DOHH2 (cell line): ENCODE measurements at regions not wholly inside any gene's neighbourhood (a gene's known extent, or its start where the extent isn't known, plus 50 kb on each side); places are given as distances from the start of the nearest gene placed in this dataset.

Source experiments
- H3F3A ChIP-seq: fragments of 200-600 bp; sonication (generic), shearing (Covaris generic); 2 replicates; pipeline ENCODE4 v1.6.0; 2016; ENCODE audit warnings: antibody characterized with exemption, mild to moderate bottlenecking; ENCODE audit not compliant: control insufficient read depth, insufficient read depth
- H3K27ac ChIP-seq: fragments of 200-600 bp; sonication (generic); 2 replicates; pipeline ENCODE4 v1.5.1; 2014; ENCODE audit warnings: low read depth, mild to moderate bottlenecking, low read length, moderate library complexity
- H3K27me3 ChIP-seq: fragments of 200-600 bp; sonication (generic); 2 replicates; pipeline ENCODE4 v1.6.1; 2014; ENCODE audit warnings: mild to moderate bottlenecking, low read length, mixed read lengths; ENCODE audit not compliant: control insufficient read depth
- H3K36me3 ChIP-seq: fragments of 200-600 bp; sonication (generic); 2 replicates; pipeline ENCODE4 v1.6.1; 2014; ENCODE audit warnings: mild to moderate bottlenecking, low read length, moderate library complexity, mixed read lengths; ENCODE audit not compliant: control insufficient read depth
- H3K4me1 ChIP-seq: fragments of 200-600 bp; sonication (generic); 2 replicates; pipeline ENCODE4 v1.6.1; 2014; ENCODE audit warnings: mild to moderate bottlenecking, low read length, mixed read lengths; ENCODE audit not compliant: control insufficient read depth
- H3K4me2 ChIP-seq: fragments of 200-600 bp; sonication (generic); 2 replicates; pipeline ENCODE4 v1.6.0; 2014; ENCODE audit warnings: mild to moderate bottlenecking, low read length, moderate library complexity
- H3K4me3 ChIP-seq: fragments of 200-600 bp; sonication (generic); 2 replicates; pipeline ENCODE4 v1.5.1; 2014; ENCODE audit warnings: mild to moderate bottlenecking, low read length, mixed read lengths
- H3K79me2 ChIP-seq: fragments of 200-600 bp; sonication (generic); 2 replicates; pipeline ENCODE4 v1.6.1; 2014; ENCODE audit warnings: mild to moderate bottlenecking, low read length, mixed read lengths; ENCODE audit not compliant: control insufficient read depth
- H3K9me2 ChIP-seq: fragments of 200-600 bp; sonication (generic); replicated peaks from 2 replicates; pipeline ENCODE4 v1.6.1; 2014; ENCODE audit warnings: mild to moderate bottlenecking, low read length, mixed read lengths; ENCODE audit not compliant: control insufficient read depth
- H3K9me3 ChIP-seq: fragments of 200-600 bp; sonication (generic); 2 replicates; pipeline ENCODE4 v1.6.1; 2014; ENCODE audit warnings: antibody characterized with exemption, low read length, mixed read lengths; ENCODE audit not compliant: control insufficient read depth, insufficient read depth
- H4K20me1 ChIP-seq: fragments of 200-600 bp; sonication (generic); 2 replicates; pipeline ENCODE4 v1.6.0; 2014; ENCODE audit warnings: low read depth, mild to moderate bottlenecking, antibody characterized with exemption, low read length, moderate library complexity; ENCODE audit not compliant: control insufficient read depth, insufficient read depth
- EZH2phosphoT487 ChIP-seq: fragments of 200-600 bp; sonication (generic); IDR thresholded peaks from 2 replicates; pipeline ENCODE4 v1.6.1; 2017; ENCODE audit warnings: borderline replicate concordance, mild to moderate bottlenecking, antibody characterized with exemption, low read length, moderate library complexity, mixed read lengths
- TF ChIP-seq, protein P1 (sequence below): fragments of 200-600 bp; sonication (generic); IDR thresholded peaks from one replicate; pipeline ENCODE4 v1.5.1; 2014; ENCODE audit warnings: antibody characterized with exemption, mild to moderate bottlenecking, low read depth, low read length; ENCODE audit not compliant: poor library complexity, severe bottlenecking

DNA sequence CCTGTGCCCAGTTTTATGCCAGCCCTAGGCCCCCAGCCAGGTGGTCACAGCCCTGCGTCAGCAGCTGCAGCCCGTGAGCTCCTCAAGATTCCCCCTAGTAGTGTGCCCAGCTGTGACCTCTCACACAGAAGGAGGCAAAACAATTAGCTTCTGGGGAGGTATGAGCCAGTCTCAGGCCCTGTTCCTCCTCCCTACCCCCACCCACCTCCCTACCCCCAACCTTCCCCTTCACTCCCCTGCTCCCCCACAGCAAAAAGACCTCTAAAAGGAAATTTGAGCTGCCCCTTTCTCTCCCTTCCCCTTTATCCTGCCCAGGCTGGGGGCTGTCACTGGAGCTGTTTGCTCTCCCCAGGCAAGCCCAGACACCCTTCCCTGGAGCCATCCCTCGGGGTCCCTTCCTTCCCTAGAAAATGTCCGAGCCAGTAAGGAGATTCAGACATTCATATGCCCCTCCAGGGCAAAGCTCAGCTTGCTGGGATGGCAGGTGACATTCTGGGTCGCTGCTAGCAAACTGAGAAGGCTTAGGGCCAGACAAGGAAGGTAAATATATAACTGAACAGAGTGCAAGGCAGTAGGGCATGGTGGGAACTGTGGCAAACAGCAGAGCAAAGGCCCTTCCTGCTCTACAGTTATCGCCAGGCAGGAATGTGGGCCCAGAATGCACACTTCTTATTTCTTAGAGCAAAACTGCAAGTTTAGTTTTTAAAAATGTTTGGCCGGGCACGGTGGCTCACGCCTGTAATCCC is 300.2 kb downstream of the MN1 start:
- no peaks in the 10 kb centered on the region for H3F3A ChIP-seq
- H3K27ac ChIP-seq: no peak overlapping the region
- no peak overlapping the region for H3K4me2 ChIP-seq
- no peaks in the 10 kb centered on the region for H3K9me3 ChIP-seq
- TF ChIP-seq, protein P1, sequence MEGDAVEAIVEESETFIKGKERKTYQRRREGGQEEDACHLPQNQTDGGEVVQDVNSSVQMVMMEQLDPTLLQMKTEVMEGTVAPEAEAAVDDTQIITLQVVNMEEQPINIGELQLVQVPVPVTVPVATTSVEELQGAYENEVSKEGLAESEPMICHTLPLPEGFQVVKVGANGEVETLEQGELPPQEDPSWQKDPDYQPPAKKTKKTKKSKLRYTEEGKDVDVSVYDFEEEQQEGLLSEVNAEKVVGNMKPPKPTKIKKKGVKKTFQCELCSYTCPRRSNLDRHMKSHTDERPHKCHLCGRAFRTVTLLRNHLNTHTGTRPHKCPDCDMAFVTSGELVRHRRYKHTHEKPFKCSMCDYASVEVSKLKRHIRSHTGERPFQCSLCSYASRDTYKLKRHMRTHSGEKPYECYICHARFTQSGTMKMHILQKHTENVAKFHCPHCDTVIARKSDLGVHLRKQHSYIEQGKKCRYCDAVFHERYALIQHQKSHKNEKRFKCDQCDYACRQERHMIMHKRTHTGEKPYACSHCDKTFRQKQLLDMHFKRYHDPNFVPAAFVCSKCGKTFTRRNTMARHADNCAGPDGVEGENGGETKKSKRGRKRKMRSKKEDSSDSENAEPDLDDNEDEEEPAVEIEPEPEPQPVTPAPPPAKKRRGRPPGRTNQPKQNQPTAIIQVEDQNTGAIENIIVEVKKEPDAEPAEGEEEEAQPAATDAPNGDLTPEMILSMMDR: no peak
- TF ChIP-seq EZH2phosphoT487: no peak
- H3K79me2 ChIP-seq: no peaks in the 10 kb centered on the region
- H3K4me3 ChIP-seq: no peak overlapping the region
- H3K36me3 ChIP-seq: no peaks in the 10 kb centered on the region
- H4K20me1 ChIP-seq: no peaks in the 10 kb centered on the region
- no peaks in the 10 kb centered on the region for H3K9me2 ChIP-seq
- H3K27me3 ChIP-seq: no peaks in the 10 kb centered on the region
- no peaks in the 10 kb centered on the region for H3K4me1 ChIP-seq

DNA sequence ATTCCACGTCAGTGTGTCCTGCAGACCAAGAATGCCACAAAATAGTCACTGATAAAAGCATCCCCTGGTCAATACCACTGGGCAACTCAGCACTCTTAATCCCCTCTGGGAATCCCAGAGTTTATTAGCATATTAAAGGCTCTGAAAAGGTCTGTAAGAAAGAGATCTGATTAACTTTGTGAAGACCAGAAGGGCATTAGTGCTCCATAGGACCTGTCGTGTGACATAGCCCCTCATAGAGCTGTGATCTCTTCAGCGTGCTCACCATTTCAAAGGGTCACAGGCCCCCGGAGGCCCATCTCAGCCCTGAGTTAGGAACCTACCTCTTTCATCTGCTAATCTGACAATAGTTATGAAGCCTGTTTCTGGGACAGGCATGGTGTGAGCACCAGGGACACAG is 299.2 kb downstream of the MN1 start:
- Histone ChIP-seq H3K9me2 (no peaks in the 10 kb centered on the region), H3F3A (no peaks in the 10 kb centered on the region), H3K9me3 (no peaks in the 10 kb centered on the region), H3K4me2 (no peak overlapping the region), H3K79me2 (no peaks in the 10 kb centered on the region), H3K4me1 (no peaks in the 10 kb centered on the region), H3K4me3 (no peak overlapping the region), H3K27ac (no peak overlapping the region), H4K20me1 (no peaks in the 10 kb centered on the region), H3K36me3 (no peaks in the 10 kb centered on the region), H3K27me3 (no peaks in the 10 kb centered on the region)
- TF ChIP-seq, protein P1: no peak
- TF ChIP-seq EZH2phosphoT487: no peak

DNA sequence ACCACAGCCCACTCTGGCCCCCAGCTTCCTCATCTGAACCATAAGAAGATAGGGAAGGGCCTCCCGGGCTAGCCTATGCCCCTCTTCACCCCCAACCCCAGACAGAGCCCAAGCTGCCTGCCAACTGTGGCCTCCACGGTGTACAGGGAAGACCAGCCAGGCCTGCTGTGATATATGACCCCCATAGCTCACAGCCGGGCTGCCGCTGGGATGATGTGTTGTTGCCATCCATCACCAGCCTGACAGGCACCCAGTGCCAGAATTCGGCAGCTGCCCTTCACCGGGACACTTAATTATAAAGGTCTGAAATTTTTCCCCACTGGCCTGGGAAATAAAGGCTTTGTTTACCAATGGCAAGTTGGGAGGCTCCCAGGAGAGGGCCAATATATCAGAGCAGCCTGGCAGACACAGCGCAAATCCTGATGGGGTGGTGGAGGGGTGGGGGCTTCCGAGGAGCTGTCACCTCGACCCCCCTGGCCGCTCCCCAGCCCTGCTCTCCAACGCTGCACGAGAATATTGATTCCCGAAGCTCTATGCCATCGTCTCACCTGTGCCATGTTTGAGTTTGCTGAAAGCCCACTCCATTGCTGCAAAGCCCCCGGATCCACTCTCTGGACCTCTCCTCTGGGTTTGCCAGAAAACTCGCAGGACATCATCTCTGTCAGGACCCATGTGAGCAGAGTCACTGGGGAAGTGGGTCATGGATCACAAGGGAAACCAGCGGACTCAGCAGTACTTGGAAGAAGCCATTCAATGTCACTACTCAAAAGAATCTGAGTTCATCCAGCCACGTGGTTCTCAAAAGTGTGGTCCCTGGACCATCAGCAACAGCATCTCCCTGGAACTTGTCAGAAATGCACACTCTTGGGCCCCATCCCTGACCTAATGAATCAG is 296.9 kb downstream of the MN1 start:
- H3K27me3 ChIP-seq: no peaks in the 10 kb centered on the region

More for the DNA sequence above, 296.9 kb downstream of the MN1 start:
- Histone ChIP-seq H3K79me2 (no peaks in the 10 kb centered on the region), H3K36me3 (no peaks in the 10 kb centered on the region), H3K4me2 (no peak overlapping the region), H3K4me3 (no peak overlapping the region), H3K9me3 (no peaks in the 10 kb centered on the region), H3F3A (no peaks in the 10 kb centered on the region), H3K4me1 (no peaks in the 10 kb centered on the region), H3K27ac (no peak overlapping the region), H4K20me1 (no peaks in the 10 kb centered on the region), H3K9me2 (no peaks in the 10 kb centered on the region)
- TF ChIP-seq EZH2phosphoT487: no peak
- TF ChIP-seq, protein P1: no peak
